ENCODE measurements at regions not wholly inside any gene's neighbourhood (a gene's known extent, or its start where the extent isn't known, plus 50 kb on each side); places are given as distances from the start of the nearest gene placed in this dataset.

DNA sequence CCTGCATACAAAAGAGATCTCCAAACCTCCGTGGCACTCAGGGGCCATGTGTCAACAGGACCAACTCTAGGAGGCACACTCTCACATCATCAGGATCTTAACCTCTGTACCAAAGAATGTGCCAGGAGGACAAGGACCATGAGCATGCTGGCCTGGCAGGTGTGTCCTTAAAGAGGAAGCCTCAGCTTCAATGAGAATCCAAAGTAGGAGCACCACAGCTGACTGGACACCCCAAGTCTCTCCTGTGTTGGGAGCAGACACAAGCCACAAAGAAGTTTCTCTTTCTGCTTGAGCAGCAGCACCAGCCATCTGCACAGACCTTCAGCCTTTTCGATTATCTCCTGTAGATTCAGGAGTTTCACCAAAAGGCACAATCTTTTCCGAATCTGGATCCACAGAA lies 1734.5 kb downstream of the TP53TG3F start:
- TF ChIP-seq, protein P1, sequence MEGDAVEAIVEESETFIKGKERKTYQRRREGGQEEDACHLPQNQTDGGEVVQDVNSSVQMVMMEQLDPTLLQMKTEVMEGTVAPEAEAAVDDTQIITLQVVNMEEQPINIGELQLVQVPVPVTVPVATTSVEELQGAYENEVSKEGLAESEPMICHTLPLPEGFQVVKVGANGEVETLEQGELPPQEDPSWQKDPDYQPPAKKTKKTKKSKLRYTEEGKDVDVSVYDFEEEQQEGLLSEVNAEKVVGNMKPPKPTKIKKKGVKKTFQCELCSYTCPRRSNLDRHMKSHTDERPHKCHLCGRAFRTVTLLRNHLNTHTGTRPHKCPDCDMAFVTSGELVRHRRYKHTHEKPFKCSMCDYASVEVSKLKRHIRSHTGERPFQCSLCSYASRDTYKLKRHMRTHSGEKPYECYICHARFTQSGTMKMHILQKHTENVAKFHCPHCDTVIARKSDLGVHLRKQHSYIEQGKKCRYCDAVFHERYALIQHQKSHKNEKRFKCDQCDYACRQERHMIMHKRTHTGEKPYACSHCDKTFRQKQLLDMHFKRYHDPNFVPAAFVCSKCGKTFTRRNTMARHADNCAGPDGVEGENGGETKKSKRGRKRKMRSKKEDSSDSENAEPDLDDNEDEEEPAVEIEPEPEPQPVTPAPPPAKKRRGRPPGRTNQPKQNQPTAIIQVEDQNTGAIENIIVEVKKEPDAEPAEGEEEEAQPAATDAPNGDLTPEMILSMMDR (conservative IDR thresholded peaks at IDR 0.05), result no peak
- H3K27ac ChIP-seq, result no peak overlapping the region

DNA sequence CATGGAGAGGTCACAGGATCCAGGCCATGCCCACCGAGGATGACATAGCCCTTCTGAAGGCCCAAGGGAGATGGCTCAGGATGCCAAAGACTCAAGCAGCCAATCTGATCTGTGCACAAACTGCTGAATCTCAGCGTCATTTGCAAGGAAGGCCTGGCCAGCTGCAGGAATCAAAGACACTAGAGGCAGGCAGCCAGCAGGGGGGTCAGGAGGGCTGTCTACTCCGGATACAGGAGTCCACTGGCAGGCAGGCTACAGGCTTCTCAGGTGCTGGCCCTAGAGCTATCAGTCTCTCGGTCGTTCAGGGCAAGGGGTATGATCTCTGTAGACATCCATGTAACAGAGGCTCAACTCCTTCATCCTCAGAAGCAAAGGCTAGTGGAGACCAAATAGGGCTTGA lies 1735.3 kb downstream of the TP53TG3F start:
- no peak overlapping the region for H3K27ac ChIP-seq
- TF ChIP-seq, protein P1 (conservative IDR thresholded peaks at IDR 0.05), result no peak

DNA sequence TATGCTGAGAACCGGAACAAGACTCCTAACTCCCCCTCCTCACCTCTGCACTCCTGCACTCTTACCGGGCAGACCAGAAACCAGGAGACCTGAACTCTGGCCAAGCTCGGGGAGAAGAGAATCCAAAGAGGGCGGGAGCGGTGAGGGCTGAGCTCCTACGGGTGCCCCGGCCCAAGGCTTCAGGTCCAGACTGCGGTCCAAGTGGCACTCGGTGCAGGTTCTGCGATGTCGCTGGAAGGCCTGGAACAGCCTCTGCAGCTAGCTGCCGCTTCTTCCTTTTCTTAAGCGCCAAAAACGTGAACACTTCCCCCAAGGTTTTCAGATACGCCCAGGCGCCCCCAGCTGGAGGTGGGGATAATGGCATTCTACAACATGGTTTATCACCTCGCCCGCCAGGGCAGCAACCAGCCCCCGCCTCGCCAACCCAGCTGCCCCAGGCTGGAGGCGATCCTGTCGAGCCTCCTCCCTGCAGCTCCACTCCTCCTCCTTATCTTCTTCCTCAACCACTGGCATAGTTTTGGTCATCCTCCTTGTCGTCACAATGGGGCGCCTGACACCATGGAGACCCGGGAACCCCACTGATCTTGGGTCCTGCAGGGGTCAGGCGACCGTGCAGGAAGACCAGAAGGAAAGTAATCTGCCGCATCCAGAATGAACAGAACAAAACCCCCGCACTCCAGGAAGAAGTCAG lies 1735.9 kb downstream of the TP53TG3F start:
- TF ChIP-seq, protein P1 (conservative IDR thresholded peaks at IDR 0.05), result no peak
- H3K27ac ChIP-seq, result no peak overlapping the region

DNA sequence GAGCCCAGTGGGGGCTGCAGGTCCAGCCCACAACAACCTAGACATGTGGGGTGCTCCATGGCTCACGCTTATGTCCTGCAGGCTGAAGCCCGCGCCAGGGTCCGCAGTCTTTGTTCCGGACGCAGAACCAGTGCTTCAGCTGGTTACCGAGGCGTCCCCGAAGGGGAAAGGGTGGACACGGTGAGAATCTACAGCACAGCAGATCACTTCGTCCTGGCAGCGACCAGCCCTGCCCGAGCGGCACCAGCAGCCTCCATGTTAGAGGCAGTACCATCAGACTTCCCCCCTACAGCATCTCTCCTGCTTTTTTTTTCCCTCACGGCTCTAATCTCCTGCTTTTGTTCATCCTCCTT lies 1736.4 kb downstream of the TP53TG3F start:
- TF ChIP-seq, protein P1 (conservative IDR thresholded peaks at IDR 0.05), result no peak
- H3K27ac ChIP-seq, result no peak overlapping the region

DNA sequence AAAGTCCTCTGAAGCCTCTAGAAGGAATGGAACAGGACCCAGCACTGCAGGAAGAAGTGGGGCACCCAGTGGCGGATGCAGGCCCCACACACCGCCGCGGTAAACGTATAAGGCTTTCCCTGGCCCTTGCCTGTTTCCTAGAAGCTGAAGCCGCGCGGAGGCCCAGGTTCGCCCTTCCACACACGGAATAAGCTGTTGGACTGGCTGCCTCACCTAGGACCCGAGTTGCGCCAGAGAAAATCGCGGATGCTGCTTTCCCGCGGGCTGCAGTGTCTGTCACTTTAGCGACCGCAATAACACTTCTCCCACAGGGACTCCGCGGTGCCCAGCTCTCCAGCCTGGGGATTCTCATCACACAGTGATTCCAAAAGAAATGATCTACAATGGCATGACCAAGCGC lies 1736.9 kb downstream of the TP53TG3F start:
- no peak overlapping the region for H3K27ac ChIP-seq
- TF ChIP-seq, protein P1 (conservative IDR thresholded peaks at IDR 0.05), result no peak

DNA sequence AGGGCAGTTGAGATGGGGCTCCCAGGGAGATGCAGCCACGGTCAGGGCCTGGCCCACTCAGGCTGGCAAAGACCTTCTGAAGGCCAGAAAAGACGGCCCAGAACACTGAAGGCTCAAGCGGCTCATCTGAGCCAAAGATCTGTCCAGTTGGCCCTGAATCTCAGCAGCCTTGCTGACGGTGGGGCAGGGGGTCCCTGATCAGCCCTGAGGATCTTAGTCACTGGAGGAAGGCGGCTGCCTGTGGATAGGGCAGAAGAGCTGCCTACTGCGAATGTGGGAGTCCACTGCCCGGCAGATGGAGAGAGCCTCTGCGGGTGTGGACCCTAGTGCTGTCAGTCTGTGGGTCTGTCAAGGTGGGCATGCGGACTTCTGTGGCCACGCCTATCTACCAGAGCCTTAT lies 1738.2 kb downstream of the TP53TG3F start:
- no peak overlapping the region for H3K27ac ChIP-seq
- TF ChIP-seq, protein P1 (conservative IDR thresholded peaks at IDR 0.05), result no peak

DNA sequence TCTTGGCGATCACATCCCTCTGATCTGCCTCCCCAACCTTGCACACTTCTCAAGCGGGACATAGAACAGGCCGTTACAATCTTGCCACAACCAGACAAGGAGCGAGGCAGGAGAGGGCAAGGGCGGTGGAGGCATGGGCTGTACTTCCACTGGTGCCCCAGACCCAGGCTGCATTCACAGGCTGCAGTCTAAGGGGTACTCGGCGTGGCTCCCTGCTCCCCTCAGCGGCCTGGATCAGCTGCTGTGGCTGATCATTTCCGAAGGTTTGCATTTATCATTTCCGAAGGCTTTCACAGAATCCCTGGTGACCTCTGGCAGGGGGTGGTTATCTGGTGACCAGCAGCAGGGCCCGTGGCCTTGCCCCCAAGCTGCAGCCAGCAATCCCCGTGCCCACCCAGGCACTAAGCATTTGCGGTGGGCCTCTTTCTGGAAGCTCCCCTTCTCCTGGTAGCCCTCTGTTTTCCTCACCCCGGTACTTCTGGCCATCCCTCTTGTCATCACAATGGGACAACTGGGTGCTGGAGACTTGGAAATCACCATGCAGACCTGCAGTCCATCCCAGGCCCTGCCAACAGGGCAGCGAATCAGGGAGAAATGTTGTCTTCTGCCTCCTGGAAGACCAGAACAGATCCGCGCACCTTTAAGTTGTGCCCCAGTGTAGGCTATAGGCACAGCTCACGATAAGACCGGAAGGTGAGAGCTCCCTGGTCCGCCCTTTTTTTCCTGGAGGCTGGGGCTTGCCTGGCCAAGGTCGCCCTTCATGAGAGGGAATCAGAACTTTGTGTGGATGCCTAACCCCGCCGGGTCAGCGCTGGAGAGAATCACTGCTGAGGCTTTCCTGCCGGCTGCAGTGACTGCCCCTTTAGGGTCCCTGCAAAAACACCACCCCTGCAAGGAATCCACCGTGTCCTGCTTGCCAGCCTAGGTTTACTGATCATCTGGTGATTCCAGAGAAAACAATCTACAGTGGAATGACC lies 1739.1 kb downstream of the TP53TG3F start:
- H3K27ac ChIP-seq, result no peak overlapping the region
- TF ChIP-seq, protein P1 (conservative IDR thresholded peaks at IDR 0.05), result no peak

Data from VCaP (cell line).